GM12878 (cell line): ENCODE measurements at regions not wholly inside any gene's neighbourhood (a gene's known extent, or its start where the extent isn't known, plus 50 kb on each side); places are given as distances from the start of the nearest gene placed in this dataset.

Source experiments
- CTCF ChIP-seq, 3 experiments: IDR thresholded peaks in 2 of 3; conservative IDR thresholded peaks in 1 of 3; 2 replicates each; pipeline ENCODE4 v1.5.1; 2011; ENCODE audit warnings: low read depth in 3 of 3, low read length in 3 of 3, mild to moderate bottlenecking in 3 of 3, control low read depth in 2 of 3, moderate library complexity in 2 of 3, inconsistent platforms in 1 of 3, mixed read lengths in 1 of 3; ENCODE audit not compliant: control insufficient read depth in 2 of 3, insufficient read depth in 1 of 3; ENCODE audit errors: extremely low read depth in 1 of 3
- EP300 ChIP-seq, 2 experiments: fragments of 150-350 bp in 1 of 2; IDR thresholded peaks; 2 replicates each; pipeline ENCODE4 v1.6.1; 2011 to 2012; ENCODE audit warnings: low read depth in 2 of 2, low read length in 2 of 2, borderline replicate concordance in 1 of 2, improper control_type of control experiment in 1 of 2, inconsistent platforms in 1 of 2; ENCODE audit not compliant: control insufficient read depth in 1 of 2
- ETV6 ChIP-seq, 2 experiments: fragments of 450-650 bp in 1 of 2; IDR thresholded peaks in 1 of 2; conservative IDR thresholded peaks in 1 of 2; 2 replicates each; pipeline ENCODE4 v1.6.1; 2014; ENCODE audit warnings: antibody characterized with exemption in 1 of 2, borderline replicate concordance in 1 of 2, low read depth in 1 of 2, mild to moderate bottlenecking in 1 of 2, moderate library complexity in 1 of 2
- EZH2 ChIP-seq: IDR thresholded peaks from 2 replicates; pipeline ENCODE4 v1.6.1; 2012; ENCODE audit warnings: low read depth, mild to moderate bottlenecking, control low read depth, inconsistent platforms, low read length, borderline replicate concordance; ENCODE audit not compliant: control insufficient read depth
- FOXK2 ChIP-seq: fragments of 450-650 bp; IDR thresholded peaks from 2 replicates; pipeline ENCODE4 v1.6.1; 2017; ENCODE audit warnings: mild to moderate bottlenecking, moderate library complexity

DNA sequence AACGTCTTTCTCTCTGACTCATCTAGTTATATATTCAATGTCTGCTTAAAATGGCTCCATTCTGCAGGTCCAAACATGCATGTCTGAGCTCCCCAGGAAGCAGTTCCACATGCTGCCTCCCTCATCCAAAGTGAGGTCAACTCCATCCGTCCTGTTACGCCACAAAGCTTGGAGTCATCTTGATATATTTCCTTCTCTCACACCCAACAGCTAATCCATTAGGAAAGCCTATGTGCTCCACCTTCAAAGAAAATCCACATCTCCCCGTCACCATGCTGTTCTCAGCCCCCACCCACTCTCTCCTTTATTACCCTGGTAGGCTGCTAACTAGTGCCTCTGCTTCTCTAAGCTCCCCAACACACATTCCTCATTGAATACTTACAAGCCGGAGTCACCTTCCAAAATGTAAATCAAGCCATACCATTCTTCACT is 130.2 kb upstream of the SYNDIG1 start:
- TF ChIP-seq FOXK2, result no peak
- no peak for TF ChIP-seq ETV6 (conservative IDR thresholded peaks at IDR 0.05 in 1 of 2, IDR thresholded peaks at IDR 0.05 in 1 of 2; ENCODE audit: borderline replicate concordance in 1 of 2, low read depth in 1 of 2)
- TF ChIP-seq EZH2, result no peak
- no peak for TF ChIP-seq CTCF (IDR thresholded peaks at IDR 0.05 in 2 of 3, conservative IDR thresholded peaks at IDR 0.05 in 1 of 3; ENCODE audit: control insufficient read depth in 2 of 3, extremely low read depth in 1 of 3, insufficient read depth in 1 of 3, low read depth in 3 of 3, low read length in 3 of 3)
- TF ChIP-seq EP300 (IDR thresholded peaks at IDR 0.05; ENCODE audit: borderline replicate concordance in 1 of 2, control insufficient read depth in 1 of 2, low read depth in 2 of 2, low read length in 2 of 2), result no peak
